HEK293 (cell line): ENCODE measurements at regions not wholly inside any gene's neighbourhood (a gene's known extent, or its start where the extent isn't known, plus 50 kb on each side); places are given as distances from the start of the nearest gene placed in this dataset.

Source experiments
- CTCF ChIA-PET: fragments of 350-600 bp; formaldehyde crosslinking; extraction: SDS; loops from one replicate; lab custom pipeline; 2021; ENCODE audit warnings: antibody characterized with exemption; lab: Yijun Ruan, JAX
- POLR2A ChIA-PET: fragments of 300-600 bp; formaldehyde crosslinking; extraction: SDS; loops from one replicate; lab custom pipeline; 2020; ENCODE audit warnings: antibody characterized with exemption, inconsistent platforms; lab: Yijun Ruan, JAX
- H3K27ac ChIP-seq: fragments of 200-500 bp; sonication (Bioruptor generic); 2 replicates; pipeline ENCODE4 v1.5.1; 2014; ENCODE audit warnings: low read depth, low read length, control low read depth, inconsistent platforms; ENCODE audit errors: extremely low read depth
- H3K36me3 ChIP-seq, 2 experiments: fragments of 200-500 bp in 1 of 2; sonication (Bioruptor generic) in 1 of 2; 1 replicate in 1 of 2; 2 replicates in 1 of 2; pipeline ENCODE4 v1.5.1; 2014 to 2017; ENCODE audit warnings: inconsistent platforms in 2 of 2, low read length in 2 of 2; ENCODE audit not compliant: control insufficient read depth in 2 of 2, insufficient read depth in 1 of 2
- H3K4me1 ChIP-seq: fragments of 200-500 bp; sonication (Bioruptor generic); 2 replicates; pipeline ENCODE4 v1.5.1; 2014; ENCODE audit warnings: mild to moderate bottlenecking, low read length, inconsistent platforms; ENCODE audit not compliant: control insufficient read depth, insufficient read depth
- H3K4me3 ChIP-seq: 2 replicates; pipeline ENCODE4 v1.5.1; 2011; ENCODE audit warnings: low read depth, mild to moderate bottlenecking, control low read depth, low read length, moderate library complexity
- H3K9me3 ChIP-seq: fragments of 200-500 bp; sonication (Bioruptor generic); 2 replicates; pipeline ENCODE4 v1.5.1; 2014; ENCODE audit warnings: low read depth, low read length, inconsistent platforms; ENCODE audit not compliant: control insufficient read depth, insufficient read depth
- EGR2 ChIP-seq: fragments of 450-650 bp; formaldehyde crosslinking; IDR thresholded peaks from 2 replicates; pipeline ENCODE4 v1.5.1; 2016; ENCODE audit warnings: low read depth, missing biosample characterization, missing genetic modification characterization
- KLF17 ChIP-seq: fragments of 450-650 bp; formaldehyde crosslinking; IDR thresholded peaks from 2 replicates; pipeline ENCODE4 v1.5.1; 2016; ENCODE audit warnings: missing biosample characterization, missing genetic modification characterization
- KLF9 ChIP-seq: fragments of 450-650 bp; formaldehyde crosslinking; IDR thresholded peaks from 2 replicates; pipeline ENCODE4 v1.5.1; 2016; ENCODE audit warnings: missing biosample characterization, missing genetic modification characterization, low read depth
- PATZ1 ChIP-seq: fragments of 450-650 bp; formaldehyde crosslinking; IDR thresholded peaks from 2 replicates; pipeline ENCODE4 v1.5.1; 2016; ENCODE audit warnings: missing biosample characterization, missing genetic modification characterization
- PRDM2 ChIP-seq: fragments of 450-650 bp; formaldehyde crosslinking; IDR thresholded peaks from 2 replicates; pipeline ENCODE4 v1.5.1; 2016; ENCODE audit warnings: missing biosample characterization, missing genetic modification characterization, borderline replicate concordance
- TRIM28 ChIP-seq: IDR thresholded peaks from 2 replicates; pipeline ENCODE4 v1.6.1; 2011; ENCODE audit warnings: low read length, control low read depth, borderline replicate concordance
- ZFHX2 ChIP-seq: fragments of 450-650 bp; formaldehyde crosslinking; conservative IDR thresholded peaks from 2 replicates; pipeline ENCODE4 v1.5.1; 2016; ENCODE audit warnings: missing biosample characterization, missing genetic modification characterization
- ZFP3 ChIP-seq: fragments of 450-650 bp; formaldehyde crosslinking; IDR thresholded peaks from 2 replicates; pipeline ENCODE4 v1.5.1; 2016; ENCODE audit warnings: low read depth, missing biosample characterization, missing genetic modification characterization
- ZNF10 ChIP-seq: fragments of 450-650 bp; formaldehyde crosslinking; IDR thresholded peaks from 2 replicates; pipeline ENCODE4 v1.5.1; 2017; ENCODE audit warnings: missing biosample characterization, missing genetic modification characterization
- ZNF138 ChIP-seq: fragments of 450-650 bp; formaldehyde crosslinking; IDR thresholded peaks from 2 replicates; pipeline ENCODE4 v1.5.1; 2016; ENCODE audit warnings: missing biosample characterization, missing genetic modification characterization, borderline replicate concordance
- ZNF184 ChIP-seq: fragments of 450-650 bp; IDR thresholded peaks from 2 replicates; pipeline ENCODE4 v1.5.1; 2018; ENCODE audit warnings: missing biosample characterization, mild to moderate bottlenecking, missing genetic modification characterization
- ZNF19 ChIP-seq: fragments of 450-650 bp; formaldehyde crosslinking; IDR thresholded peaks from 2 replicates; pipeline ENCODE4; 2016; ENCODE audit warnings: missing biosample characterization, missing genetic modification characterization, low read depth
- ZNF223 ChIP-seq: fragments of 450-650 bp; formaldehyde crosslinking; IDR thresholded peaks from 2 replicates; pipeline ENCODE4 v1.5.1; 2016; ENCODE audit warnings: missing biosample characterization, missing genetic modification characterization
- ZNF248 ChIP-seq: fragments of 450-650 bp; formaldehyde crosslinking; IDR thresholded peaks from 2 replicates; pipeline ENCODE4 v1.5.1; 2017; ENCODE audit warnings: missing biosample characterization, missing genetic modification characterization
- ZNF311 ChIP-seq: fragments of 450-650 bp; formaldehyde crosslinking; IDR thresholded peaks from 2 replicates; pipeline ENCODE4 v1.5.1; 2017; ENCODE audit warnings: missing biosample characterization, missing genetic modification characterization, borderline replicate concordance
- ZNF521 ChIP-seq: fragments of 450-650 bp; formaldehyde crosslinking; IDR thresholded peaks from 2 replicates; pipeline ENCODE4 v1.5.1; 2017; ENCODE audit warnings: missing biosample characterization, mild to moderate bottlenecking, missing genetic modification characterization
- ZNF830 ChIP-seq: fragments of 450-650 bp; IDR thresholded peaks from 2 replicates; pipeline ENCODE4 v1.5.0; 2018; ENCODE audit warnings: missing biosample characterization, missing genetic modification characterization, low read depth, mild to moderate bottlenecking, moderate library complexity

- no peak for TF ChIP-seq PATZ1 (tag by site-specific recombination)
- TF ChIP-seq KLF17 (tag by site-specific recombination) = no peak
- TF ChIP-seq ZNF830 = no peak
- TF ChIP-seq ZNF138 (tag by site-specific recombination) = no peak
- no peak for TF ChIP-seq ZNF184 (tag by site-specific recombination)
- TF ChIP-seq ZFP3 = no peak
- TF ChIP-seq ZNF248 (tag by site-specific recombination) = no peak
Measured at GRCh38 chr2:215517391-215517790, 81.5 kb upstream of the FN1 start (continued).

GRCh38 chr2:215514516-215514915, 78.6 kb upstream of the FN1 start:
- POLR2A ChIA-PET = no interaction called here
- Histone ChIP-seq H3K4me3 (no peak overlapping the region), H3K4me1 (no peaks in the 10 kb centered on the region), H3K27ac (no peak overlapping the region), H3K36me3 (no peaks in the 10 kb centered on the region), H3K9me3 (no peaks in the 10 kb centered on the region)
- TF ChIP-seq ZNF10 (tag by site-specific recombination) (no peak), ZFHX2 (tag by site-specific recombination) (0 out of 2 replicates have a peak, but pooled peaks have one; percentile 20)
- TF ChIP-seq, all 188 proteins: peak for 1
- CTCF ChIA-PET = interaction anchor here (0.7 kb wide), 1 partner anchor 360 kb away, joined by 3 read pairs; no protein-coding TSS in a partner anchor

- Histone ChIP-seq H3K36me3 (no peaks in the 10 kb centered on the region), H3K9me3 (no peaks in the 10 kb centered on the region), H3K4me3 (no peak overlapping the region), H3K27ac (no peak overlapping the region)
- POLR2A ChIA-PET = no interaction called here
- TF ChIP-seq PRDM2 (tag by site-specific recombination) (no peak), ZNF311 (tag by site-specific recombination) (no peak), KLF9 (tag by site-specific recombination) (no peak), ZNF521 (tag by site-specific recombination) (no peak), TRIM28 (no peak), ZNF19 (no peak), EGR2 (no peak), ZNF223 (tag by site-specific recombination) (no peak)
- TF ChIP-seq, all 188 proteins: peak for 0
- CTCF ChIA-PET = interaction anchor here (0.7 kb wide), 2 partner anchors 169 to 408 kb away, joined by 3 to 5 read pairs; no protein-coding TSS in a partner anchor
- no peaks in the 10 kb centered on the region for H3K4me1 ChIP-seq
Measured at GRCh38 chr2:215511454-215512346, 75.8 kb upstream of the FN1 start.
